GM18499 (cell line): ENCODE measurements at regions not wholly inside any gene's neighbourhood (a gene's known extent, or its start where the extent isn't known, plus 50 kb on each side); places are given as distances from the start of the nearest gene placed in this dataset.

Experiments
- ATAC-seq: cut with Tn5 transposase; IDR thresholded peaks from one replicate; pipeline ENCODE4 v1.9.1; 2021; ENCODE audit warnings: moderate number of reproducible peaks; ENCODE audit not compliant: insufficient read depth, unreplicated experiment

- ATAC-seq, result no peak
These were observed 184.8 kb upstream of the ECI2 start for GRCh38 chr6:4319981-4320683.

GRCh38 chr6:4318321-4318720 lies 182.9 kb upstream of the ECI2 start:
- no peak for ATAC-seq

GRCh38 chr6:4316867-4317400 lies 181.6 kb upstream of the ECI2 start:
- ATAC-seq, result no peak

GRCh38 chr6:4314201-4314707 lies 178.9 kb upstream of the ECI2 start:
- no peak for ATAC-seq

GRCh38 chr6:4313044-4313686 lies 177.8 kb upstream of the ECI2 start:
- ATAC-seq, result no peak

- ATAC-seq, result no peak
These were observed 176.8 kb upstream of the ECI2 start for GRCh38 chr6:4311976-4312860.

GRCh38 chr6:4309540-4309939 lies 174.2 kb upstream of the ECI2 start:
- ATAC-seq, result no peak

GRCh38 chr6:4308364-4308763 lies 173.0 kb upstream of the ECI2 start:
- no peak for ATAC-seq

- ATAC-seq, result no peak
These were observed 169.6 kb upstream of the ECI2 start for GRCh38 chr6:4304927-4305455.

GRCh38 chr6:4303638-4304037 lies 168.3 kb upstream of the ECI2 start:
- no peak for ATAC-seq

- ATAC-seq, result no peak
These were observed 167.1 kb upstream of the ECI2 start for GRCh38 chr6:4302524-4302923.

- no peak for ATAC-seq
These were observed 166.5 kb upstream of the ECI2 start for GRCh38 chr6:4301871-4302270.

- ATAC-seq, result no peak
These were observed 165.5 kb upstream of the ECI2 start for GRCh38 chr6:4300917-4301316.

GRCh38 chr6:4299476-4299875 lies 164.1 kb upstream of the ECI2 start:
- ATAC-seq, result no peak

GRCh38 chr6:4297348-4297747 lies 162.0 kb upstream of the ECI2 start:
- no peak for ATAC-seq

- ATAC-seq, result no peak
These were observed 161.2 kb upstream of the ECI2 start for GRCh38 chr6:4296552-4296951.

- ATAC-seq, result no peak
These were observed 160.4 kb upstream of the ECI2 start for GRCh38 chr6:4295783-4296155.

GRCh38 chr6:4295058-4295782 lies 159.8 kb upstream of the ECI2 start:
- ATAC-seq, result no peak

GRCh38 chr6:4294636-4295035 lies 159.3 kb upstream of the ECI2 start:
- ATAC-seq, result no peak
